DMS79 (cell line): ENCODE measurements at regions not wholly inside any gene's neighbourhood (a gene's known extent, or its start where the extent isn't known, plus 50 kb on each side); places are given as distances from the start of the nearest gene placed in this dataset.
"Not testable (repeated sequence)": the region's sequence is repeated elsewhere in the genome, so short reads cannot be mapped to it uniquely, and the experiment has no call there.

Experiments
- DNase-seq: peaks from one replicate; lab custom pipeline; 2025; lab: John Stamatoyannopoulos, UW

DNA sequence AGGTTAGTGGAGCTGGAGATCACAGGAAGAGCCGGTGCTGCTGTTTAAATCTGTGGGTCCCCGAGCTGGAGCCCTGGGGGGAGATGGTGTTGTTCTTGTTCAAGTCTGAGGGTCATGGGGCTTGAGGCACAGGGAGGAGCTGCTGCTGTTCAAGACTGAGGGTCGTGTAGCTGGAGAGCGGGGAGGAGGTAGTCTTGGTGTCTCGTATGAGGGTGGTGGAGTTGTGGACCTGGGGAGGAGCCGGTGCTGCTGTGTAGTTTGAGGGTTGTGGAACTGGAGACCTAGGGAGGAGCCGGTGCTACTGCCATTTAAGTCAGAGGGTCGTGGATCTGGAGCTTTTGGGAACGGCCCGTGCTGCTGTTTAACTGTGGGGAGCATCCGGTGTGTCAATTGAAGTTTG lies 112.2 kb upstream of the SULF2 start:
- DNase-seq = no peak

GRCh38 chr20:47892681-47893080 lies 107.4 kb upstream of the SULF2 start:
- DNase-seq = not testable (repeated sequence)

DNA sequence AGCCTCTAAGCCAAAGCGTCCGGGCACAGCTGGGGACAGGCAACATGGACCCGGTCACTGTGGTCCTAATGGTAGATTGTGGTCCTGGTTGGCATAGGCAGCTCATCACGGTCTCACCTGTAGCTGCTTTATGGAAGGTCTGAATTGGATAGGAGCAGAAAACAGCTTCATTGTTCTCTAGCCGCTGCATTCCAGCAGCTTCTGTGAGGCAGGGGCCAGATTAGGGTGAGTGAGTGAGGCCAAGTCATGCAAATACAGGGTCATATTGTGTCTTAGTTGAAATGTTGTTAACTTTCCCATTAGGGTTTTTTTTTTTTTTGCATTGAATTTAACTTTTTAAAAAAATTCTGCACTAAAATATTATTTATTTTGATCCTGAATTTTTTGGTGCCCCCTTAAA lies 105.4 kb upstream of the SULF2 start:
- DNase-seq = not testable (repeated sequence)

DNA sequence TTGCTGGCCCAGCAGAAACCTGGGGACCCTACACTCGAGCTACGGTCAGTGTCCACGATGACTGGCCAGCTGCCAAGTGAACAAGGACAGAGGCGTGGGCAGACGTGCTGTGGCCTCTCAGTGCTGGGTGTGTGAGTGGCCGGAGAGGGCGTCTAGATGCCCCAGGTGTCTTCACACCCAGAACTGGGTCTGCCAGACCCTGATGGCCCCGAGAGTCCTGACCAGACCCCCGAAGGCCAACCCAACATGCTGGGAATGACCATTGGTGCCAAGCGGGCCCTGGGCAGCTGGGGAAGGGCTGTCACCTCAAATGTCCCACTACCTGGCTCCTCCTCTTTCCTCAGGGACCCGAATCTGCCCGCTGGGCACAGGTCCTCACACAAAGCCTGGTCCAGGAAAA lies 104.5 kb upstream of the SULF2 start:
- not testable (repeated sequence) for DNase-seq

- DNase-seq = no peak
Measured at GRCh38 chr20:47888351-47888750, 103.1 kb upstream of the SULF2 start.

DNA sequence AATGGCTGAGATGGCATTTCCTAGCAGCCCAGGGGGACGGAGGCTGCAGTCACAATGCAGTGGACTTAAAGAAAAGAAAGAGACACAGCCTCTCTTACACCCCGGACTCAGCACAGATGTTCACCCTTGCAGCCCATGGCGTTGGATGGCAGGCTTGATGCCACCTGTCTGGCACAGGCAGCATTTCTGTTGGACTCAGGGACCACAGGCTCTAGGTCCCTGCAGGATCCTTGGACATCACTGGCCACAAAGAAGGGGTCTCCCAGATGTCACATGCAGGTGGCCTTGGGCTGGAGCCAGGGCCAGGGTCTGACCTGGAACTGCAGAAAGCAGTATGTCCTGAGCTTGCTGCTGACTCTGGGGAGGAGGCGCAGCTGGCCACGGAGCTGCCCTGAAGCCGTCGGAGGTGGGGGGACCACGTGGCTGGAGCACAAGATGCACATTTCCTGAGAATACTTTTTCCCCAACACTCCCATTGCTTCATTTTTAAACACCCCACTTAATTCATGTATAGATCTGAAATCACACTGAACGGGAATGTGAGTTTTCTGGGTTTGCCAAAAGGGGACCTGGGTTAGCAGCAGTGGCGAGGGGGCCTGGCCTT lies 102.3 kb upstream of the SULF2 start:
- no peak for DNase-seq

GRCh38 chr20:47887064-47887463 lies 101.8 kb upstream of the SULF2 start:
- DNase-seq = no peak

DNA sequence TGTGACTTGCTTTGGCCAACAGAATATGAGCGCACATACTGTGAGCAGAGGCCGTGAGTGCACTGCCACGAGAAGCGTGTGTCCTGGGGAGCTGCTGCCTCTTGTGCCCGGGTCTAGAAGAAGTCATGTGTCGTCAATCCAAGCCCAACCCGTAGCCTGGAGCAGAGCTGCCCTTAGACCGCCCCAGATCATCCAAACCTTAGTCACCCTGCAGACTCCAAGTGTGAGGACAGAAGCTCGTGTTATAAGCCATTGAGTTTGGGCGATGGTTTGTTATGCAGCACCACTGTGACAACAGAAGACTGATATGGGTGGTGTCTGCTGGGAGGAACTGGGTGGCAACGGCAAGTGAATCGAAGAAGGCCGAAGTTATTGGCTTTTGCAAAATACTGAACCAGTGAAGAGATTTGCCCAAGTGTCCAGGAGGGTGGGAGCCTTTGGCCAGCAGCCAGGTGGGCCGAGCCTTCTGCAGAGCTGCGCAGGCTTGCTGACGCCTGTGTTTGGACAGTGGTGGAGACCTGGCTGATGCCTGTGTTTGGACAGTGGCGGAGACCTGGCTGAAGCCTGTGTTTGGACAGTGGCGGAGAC lies 101.3 kb upstream of the SULF2 start:
- DNase-seq = no peak

DNA sequence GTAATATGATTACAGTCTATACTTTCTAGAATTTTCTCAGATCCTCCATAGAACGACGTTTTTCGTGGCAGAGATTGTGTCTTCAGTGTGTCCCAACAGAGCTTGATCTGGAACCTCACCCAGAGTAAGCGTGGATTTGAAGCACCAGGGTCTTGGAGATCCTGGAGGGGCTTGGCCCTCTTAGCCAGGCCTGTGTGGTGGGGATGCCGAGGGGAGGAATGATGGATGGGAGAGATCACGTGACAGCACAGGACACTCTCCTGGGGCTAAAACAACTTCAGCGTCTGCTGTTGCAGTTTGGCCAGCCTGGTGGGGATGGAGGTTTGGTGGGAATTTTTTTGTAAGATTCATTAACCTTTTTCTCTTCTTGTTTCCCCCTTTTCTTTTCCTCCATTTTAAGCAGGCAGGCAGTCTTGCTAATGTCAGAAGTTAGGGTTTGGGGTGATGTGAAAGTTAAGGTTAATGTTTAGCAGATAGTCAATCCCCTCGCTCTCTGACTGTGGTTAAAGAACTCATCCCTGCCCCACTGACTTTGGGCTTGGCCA lies 100.7 kb upstream of the SULF2 start:
- DNase-seq = no peak

DNA sequence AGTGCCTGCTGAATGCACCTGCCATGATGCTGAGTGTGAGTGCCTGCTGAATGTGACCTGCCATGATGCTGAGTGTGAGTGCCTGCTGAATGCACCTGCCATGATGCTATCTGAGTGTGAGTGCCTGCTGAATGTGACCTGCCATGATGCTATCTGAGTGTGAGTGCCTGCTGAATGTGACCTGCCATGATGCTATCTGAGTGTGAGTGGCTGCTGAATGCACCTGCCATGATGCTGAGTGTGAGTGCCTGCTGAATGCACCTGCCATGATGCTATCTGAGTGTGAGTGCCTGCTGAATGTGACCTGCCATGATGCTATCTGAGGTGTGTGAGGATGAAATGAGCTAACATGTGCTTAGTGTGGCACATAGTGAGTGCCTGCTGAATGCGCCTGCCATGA lies 98.7 kb upstream of the SULF2 start:
- DNase-seq = not testable (repeated sequence)

DNA sequence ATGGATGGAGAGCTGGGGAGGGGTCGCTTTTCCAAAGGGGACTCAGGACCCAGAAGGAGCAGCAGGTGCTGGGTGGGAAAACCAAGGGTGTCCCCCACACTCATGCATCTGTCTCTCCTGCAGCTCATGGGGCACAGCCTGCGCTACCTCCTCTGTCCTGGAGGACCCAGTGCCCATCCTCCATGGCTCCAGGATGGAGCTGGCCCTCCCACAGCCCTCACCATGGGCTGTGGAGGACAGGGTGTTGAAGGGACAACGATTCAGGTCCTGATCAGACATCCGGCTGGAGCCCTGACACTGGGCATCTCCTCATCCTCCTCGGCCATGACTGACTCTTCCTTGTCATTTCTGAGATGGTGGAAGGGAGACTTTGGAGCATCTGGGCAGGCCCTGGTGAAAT lies 97.9 kb upstream of the SULF2 start:
- no peak for DNase-seq

DNA sequence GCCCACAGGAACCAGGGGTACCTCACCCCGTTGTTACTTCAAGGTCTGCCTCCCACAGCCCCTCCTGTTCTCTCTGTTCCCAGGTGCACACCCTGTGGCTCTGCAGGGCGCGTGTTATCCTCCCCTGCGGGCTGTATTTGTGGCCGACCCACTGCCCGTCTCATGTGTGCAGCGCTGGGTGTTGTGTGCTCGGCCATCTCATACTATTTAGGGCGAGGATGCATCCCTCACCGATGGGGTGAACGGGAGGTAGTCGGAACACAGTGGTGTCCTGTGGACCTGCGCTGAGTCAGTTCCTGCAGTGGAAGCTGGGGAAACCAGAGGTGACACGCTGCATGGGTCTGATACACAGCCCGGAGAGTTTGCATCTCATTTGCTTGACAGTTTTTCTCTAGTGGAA lies 94.5 kb upstream of the SULF2 start:
- DNase-seq = no peak

DNA sequence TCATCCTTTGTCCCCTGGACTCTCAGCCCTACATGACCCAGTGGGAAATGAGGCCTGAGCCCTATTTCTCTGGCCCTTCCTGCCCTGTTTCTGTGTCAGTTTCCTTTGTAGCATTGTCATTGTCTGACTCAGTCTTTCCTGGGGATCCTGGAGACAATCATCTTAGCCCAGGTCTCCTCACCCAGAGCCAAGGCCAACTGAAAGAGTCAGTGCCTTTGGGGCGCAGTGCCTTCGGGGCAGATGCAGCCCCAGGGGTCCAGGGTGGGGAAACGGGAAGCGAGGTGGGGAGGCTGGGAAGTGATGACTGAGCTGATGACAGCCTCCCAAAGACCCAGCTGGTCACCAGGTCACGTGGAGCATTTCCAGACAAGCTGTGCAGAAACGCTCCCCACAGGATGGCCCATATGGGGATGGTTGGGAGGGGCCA lies 93.3 kb upstream of the SULF2 start:
- no peak for DNase-seq

GRCh38 chr20:47876311-47877088 lies 91.2 kb upstream of the SULF2 start:
- no peak for DNase-seq

- DNase-seq = no peak
Measured at GRCh38 chr20:47875297-47876025, 90.2 kb upstream of the SULF2 start.

- no peak for DNase-seq
Measured at GRCh38 chr20:47872341-47872740, 87.1 kb upstream of the SULF2 start.

DNA sequence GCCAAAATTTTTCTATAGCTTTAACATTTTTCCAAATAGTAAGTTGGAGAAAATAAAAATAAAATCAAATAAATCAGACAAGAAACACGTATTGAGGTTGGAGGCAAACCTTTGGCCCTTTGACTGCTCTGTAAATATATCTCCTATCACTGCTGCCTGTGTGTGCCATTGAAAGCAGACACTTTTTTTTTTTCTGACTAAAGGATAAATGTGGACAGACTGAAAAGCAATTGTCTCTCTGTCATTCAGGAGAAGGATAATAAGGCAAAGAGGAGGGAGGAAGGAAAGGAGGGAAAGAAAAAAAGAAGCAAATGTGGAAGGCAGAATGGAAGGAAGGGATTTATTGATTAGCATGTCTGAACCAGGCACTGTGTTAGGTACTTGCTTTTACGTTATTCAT lies 85.2 kb upstream of the SULF2 start:
- no peak for DNase-seq

DNA sequence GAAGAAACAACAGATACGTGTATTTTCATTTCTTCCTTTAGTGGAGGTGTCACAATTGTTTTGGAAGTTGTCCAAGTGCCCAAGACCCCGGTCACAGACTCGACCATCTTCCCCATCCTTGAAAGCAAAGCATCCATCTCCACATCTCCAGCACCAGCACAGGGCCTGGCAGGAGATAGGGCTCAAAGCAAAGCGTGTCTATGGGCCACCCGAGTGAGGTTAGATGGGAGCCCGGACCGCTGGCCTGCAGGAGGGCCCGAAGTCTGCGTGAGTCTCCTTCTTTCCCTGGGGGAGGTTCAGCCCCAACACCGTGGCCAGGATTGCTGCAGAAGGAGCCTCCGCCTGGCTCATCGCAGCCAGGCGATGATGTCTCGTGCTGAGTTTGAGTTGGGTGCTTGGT lies 83.5 kb upstream of the SULF2 start:
- no peak for DNase-seq

- DNase-seq = no peak
Measured at GRCh38 chr20:47868236-47868635, 83.0 kb upstream of the SULF2 start.

- no peak for DNase-seq
Measured at GRCh38 chr20:47867831-47868230, 82.5 kb upstream of the SULF2 start.

GRCh38 chr20:47866480-47866879 lies 81.2 kb upstream of the SULF2 start:
- DNase-seq = no peak

DNA sequence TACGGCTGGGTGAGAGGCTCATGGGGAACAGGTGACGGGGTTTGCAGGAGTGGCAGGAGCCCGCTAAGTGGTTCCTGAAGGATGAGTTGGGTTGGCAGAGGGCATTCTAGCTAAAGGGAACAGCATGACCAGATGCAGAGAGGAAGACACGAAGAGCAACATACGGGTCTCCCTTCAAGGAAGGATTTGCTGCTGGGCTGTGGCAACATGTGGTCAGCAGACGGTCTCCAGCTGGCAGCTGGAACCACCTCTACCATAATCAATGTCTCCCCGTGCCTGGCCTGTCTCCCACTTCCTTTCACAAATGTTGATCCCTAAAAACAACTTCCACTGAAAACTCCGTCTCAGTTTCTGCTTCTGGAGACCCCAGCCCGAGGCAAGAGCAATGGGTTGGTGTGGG lies 80.6 kb upstream of the SULF2 start:
- no peak for DNase-seq

- DNase-seq = no peak
Measured at GRCh38 chr20:47865451-47865850, 80.2 kb upstream of the SULF2 start.
